ENCODE measurements at regions not wholly inside any gene's neighbourhood (a gene's known extent, or its start where the extent isn't known, plus 50 kb on each side); places are given as distances from the start of the nearest gene placed in this dataset.
"Not testable (repeated sequence)": the region's sequence is repeated elsewhere in the genome, so short reads cannot be mapped to it uniquely, and the experiment has no call there.

DNA sequence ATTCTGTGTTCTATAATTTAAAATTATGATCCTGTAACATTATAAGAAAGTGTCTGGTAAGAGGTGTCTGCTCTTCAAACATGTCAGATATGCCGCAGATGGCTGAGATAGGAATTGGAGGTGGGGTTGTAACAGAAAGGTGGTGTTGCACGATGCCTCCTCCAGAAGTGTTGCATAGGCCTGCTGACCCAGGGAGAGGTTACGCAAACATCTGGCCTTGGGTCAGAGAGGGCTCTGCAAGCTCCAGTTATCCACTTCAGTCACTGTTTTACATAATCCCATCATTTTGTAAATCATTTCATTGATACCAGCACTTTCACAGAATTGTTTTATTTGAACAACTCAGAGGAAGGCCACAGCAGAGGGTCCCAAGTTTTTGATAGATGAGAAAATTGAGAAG is 256.5 kb downstream of the OSR1 start:
- no peak for DNase-seq (ENCODE audit: low read depth in 3 of 3)

DNA sequence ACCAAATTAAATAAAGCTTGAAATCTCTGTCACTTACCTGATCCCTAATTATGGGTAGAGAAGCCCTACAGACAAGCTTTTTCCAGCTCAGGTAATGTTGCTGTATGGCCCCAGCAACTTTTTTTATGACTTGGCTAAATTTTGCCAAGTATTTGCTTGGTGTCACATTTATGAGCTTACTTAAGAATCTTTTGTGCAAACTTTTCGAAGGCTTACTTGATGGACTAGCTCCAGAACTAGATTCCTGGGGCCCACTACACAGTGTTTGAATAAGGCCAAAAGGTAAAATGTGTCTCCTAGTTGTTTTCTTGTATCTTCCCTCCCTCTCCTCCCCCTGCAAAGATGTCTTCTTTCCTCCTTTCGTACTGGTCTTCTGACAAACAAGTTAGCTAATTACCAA is 257.9 kb downstream of the OSR1 start:
- DNase-seq (ENCODE audit: low read depth in 3 of 3), result no peak

DNA sequence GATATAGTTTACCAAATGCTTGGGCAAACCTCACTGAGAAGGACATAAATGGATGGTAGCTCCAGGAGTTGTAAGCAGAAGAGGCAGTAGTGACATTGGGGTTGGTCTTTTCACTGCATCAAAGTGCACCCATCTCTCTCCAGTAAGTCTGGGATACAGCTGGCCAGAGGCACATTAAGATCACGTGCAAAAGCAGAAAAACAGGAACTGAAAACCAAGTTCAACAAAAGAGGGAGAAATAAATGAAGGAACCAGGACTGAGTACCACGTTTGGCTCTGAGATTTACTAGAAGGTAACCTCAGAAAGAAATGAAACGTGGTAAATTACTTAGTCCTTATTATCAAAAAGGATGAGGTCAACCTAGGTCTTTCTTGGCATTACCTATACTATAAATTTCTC is 259.2 kb downstream of the OSR1 start:
- no peak for DNase-seq (ENCODE audit: low read depth in 3 of 3)

DNA sequence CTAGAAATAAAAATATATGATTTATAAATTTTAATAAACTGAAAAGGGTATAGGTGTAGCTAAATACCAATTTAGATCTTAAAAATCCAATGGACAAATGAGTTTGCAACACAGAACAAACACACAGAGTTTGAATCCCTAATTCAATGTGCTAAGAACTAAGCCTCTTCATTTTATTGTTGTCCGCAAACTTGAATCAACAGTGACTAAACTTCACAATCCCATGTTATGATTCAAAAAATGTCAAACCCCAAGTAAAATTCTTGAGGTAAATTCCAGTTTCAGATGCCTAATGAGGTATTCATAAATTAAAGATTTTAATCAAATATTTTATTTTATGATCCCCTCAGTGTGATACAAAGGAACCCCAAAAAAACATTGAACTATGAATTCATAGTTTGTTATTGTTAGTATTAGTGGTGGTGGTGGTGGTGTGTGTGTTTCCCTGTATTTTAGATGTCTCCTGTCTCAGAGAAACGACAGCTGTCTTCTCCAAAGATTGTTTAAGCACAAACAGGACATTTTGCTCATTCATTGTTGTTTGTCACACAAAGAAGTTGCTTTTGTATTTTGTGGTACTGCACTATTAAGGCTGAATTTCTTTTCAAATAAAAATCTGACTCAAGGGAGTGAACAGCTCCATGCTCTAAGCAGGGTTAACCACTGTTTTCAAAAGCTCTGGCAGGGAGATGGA is 259.8 kb downstream of the OSR1 start:
- no peak for DNase-seq (ENCODE audit: low read depth in 3 of 3)

DNA sequence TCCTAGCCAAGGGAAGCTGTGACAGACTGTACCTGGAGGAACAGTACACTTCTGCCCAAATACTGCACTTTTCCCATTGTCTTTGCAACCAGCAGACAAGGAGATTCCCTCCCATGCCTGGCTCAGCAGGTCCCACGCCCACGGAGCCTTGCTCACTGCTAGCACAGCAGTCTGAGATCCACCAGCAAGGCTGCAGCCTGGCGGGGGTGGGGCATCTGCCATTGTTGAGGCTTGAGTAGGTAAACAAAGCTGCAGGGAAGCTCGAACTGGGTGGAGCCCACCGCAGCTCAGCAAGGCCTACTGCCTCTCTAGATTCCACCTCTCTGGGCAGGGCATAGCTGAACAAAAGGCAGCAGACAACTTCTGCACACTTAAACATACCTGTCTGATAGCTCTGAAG is 268.9 kb downstream of the OSR1 start:
- DNase-seq (ENCODE audit: low read depth in 3 of 3), result not testable (repeated sequence)

DNA sequence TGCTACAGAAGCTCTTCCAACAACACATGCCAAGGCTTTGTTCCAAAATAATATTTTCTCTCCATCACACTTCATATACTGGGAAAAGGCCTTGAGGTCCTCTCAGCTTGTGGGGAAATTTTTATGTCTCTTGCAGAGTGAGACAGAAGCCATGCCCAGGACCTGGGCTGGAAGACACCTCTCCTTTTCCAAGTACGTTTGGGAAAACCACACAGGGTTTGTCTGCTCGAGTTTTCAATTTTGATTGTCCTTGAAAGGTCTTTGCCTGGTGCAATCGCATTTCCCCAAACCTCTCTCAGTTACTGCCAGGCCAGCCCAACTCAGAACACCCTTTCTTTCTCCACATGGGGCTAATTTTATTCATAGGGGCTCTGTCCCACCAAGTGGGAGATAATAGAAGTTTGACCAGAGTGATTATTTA is 272.2 kb downstream of the OSR1 start:
- DNase-seq (ENCODE audit: low read depth in 3 of 3), result no peak

DNA sequence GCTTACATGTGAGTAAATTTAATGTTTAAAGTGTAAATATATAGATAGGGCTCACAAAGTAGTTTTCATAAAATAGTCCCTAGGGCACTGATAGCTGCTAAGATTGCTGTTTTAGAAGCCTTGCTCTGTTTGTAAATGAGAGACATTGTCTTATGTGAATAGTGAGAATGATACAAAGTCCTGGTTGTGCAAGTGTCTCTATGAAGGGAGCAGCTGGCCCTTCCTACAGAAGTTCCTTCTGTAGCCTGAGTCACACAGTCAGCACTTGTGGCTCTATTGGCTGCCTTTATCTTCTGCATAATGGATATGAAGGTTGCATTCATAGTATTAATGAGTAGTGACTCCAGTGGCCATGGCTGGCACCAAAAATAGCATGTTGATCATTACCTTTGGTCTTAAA is 279.7 kb downstream of the OSR1 start:
- no peak for DNase-seq (ENCODE audit: low read depth in 3 of 3)

DNA sequence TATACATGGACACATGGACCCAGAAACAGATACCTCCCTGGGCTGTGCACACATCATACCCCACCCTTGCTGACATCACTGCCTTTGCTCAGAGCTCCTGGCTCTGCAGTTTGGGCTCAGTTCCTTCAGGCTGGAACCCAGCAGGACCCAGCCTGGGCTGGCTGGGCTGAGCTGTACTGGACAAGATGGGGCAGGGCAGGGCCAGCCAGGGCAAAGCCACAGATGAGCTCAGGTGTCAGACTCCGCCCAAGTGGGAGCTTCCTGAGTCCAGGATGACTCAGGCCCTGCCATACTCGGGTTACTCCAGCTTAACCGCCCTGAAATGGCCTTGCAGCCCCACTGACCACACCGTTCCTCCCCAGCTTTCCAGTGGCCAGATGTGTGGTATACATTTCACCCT is 284.9 kb downstream of the OSR1 start:
- no peak for DNase-seq (ENCODE audit: low read depth in 3 of 3)

DNA sequence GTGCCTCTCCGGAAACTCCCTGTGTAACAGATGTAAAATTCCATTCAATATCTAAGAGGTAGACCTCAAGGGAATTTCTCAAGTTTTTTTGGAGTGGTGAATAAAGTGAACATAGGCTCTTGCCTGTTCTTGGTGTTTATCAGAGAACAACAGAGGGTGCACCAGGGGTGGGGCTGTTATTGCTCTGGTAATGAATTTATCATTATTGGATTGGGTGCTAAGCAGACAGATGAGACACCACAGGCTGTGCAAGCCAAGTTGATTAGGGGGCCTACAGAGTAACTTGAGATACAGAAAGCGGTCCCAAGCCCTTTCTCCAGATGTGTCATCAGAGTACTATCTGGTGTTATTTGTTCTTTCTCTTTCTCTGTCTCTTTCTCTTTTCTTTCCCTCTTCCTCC is 286.3 kb downstream of the OSR1 start:
- no peak for DNase-seq (ENCODE audit: low read depth in 3 of 3)

DNA sequence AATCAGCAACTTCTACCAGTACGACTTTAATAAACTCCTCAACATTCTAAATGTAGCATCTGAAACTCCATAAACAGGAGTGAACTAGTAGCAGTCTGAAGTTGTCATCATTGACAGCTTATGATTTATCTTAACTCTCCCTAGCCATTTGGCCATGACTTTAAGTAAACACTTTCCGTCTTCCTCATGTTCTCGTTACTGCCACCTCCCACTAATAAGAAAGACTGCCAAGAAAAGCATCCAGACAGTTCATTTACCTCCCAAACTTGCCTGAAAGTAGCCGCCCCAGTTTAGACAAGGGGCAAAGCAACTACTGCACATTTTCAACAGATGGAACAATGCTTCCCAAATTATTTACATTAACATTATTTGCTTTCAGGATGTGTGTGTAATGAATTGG is 287.5 kb downstream of the OSR1 start:
- DNase-seq (ENCODE audit: low read depth in 3 of 3), result no peak

DNA sequence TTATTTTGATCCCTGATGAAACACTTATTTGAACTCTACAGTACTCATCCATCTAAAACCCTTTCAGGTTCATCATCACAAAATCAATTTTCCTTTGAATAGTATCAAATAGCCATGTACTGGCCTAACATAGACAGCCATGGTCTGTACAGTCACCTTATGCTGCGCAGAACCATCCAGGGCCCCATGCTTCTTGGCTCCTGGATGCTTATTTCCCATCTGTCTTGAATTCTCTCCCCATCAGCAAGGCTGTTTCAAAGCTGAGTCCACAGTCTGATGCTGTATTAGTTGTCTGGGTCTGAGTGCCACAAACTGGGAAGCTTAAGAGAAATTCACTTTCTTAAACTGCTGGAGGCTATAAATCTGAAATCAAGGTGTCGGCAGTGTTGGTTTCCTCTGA is 290.2 kb downstream of the OSR1 start:
- DNase-seq (ENCODE audit: low read depth in 3 of 3), result no peak

DNA sequence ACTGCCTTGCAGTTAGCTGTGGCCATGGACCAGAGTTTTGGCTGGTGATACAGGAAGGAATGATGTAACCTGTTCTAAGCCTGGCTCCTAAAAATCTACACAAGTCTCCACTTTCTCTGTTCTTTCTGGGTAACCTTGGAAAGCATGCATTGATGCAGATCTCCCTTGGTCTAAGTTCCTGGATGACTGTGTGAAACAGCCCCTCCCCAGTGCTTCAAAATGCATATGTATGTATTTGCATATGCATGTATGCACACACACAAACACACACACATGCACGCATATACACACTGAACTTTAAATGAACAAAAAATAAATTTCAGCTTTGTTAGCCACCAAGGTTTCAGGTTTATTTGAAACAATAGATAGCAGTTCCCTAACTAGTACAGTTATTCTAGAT is 296.1 kb downstream of the OSR1 start:
- no peak for DNase-seq (ENCODE audit: low read depth in 3 of 3)

DNA sequence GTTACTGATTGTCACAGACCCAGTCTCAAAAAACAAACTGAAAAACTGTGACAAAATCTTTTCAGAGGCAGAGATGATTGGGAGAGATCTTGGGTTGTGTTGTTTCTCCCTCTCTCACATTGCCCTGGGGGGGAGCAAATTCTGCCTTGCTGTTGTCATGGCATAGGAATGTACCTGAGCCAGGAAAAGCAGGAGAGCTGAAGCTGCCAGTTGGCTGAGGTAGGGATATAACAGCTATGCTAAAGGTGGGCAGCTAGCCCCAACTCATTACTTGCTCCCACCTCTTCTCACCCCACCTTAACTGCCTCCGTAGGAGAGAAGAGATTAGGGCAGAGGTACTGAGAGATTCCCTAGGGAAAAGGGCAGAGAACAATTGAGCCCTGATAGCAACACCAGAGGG is 299.3 kb downstream of the OSR1 start:
- DNase-seq (ENCODE audit: low read depth in 3 of 3), result no peak

DNA sequence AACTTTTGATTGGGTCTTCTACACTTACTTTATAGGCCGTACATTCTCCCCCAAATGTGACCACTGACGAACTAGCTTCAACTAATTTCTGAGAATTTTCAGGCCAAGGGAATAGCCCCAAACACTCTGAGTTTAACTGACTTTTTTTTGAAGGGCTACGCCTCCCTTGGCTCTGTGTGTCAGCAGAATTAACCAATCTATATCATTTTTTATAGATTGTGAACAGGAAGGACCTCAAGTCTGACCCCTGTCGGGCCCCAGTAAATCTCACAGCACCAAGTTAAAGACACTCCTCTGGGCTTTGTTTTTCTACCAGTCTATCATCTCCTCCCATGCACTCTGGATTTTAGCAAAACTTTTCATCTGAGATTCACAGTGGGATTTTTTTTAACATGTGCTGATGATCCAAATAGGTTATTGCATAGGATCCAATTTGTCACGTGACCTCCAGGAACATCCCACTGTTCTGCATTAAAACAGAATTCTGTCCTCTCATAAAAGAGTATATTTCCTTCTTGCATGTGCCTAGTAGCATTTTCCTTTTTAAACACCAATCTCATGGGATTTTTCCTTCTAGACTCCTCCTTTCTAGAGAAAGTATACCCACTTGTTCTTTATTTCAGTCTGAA is 307.1 kb downstream of the OSR1 start:
- DNase-seq (ENCODE audit: low read depth in 3 of 3), result no peak

DNA sequence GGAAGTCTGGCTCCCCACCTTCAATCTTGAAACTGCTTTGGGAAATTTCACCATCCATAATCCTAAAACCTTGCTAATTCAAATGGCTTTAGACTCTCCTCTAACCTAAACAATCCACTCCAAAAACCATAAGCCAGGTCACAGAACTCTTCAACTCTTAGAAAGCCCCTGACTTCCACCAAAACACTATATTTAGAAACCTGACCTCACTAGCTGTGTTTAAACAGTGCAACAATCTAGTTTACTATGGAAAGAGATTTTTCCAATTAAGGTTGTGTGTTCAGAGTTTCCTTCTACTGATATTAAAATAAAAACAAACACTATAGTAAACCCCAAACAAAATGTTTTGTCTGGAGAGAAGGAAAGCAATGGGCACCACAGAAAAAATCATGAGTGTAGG is 308.1 kb downstream of the OSR1 start:
- no peak for DNase-seq (ENCODE audit: low read depth in 3 of 3)

DNA sequence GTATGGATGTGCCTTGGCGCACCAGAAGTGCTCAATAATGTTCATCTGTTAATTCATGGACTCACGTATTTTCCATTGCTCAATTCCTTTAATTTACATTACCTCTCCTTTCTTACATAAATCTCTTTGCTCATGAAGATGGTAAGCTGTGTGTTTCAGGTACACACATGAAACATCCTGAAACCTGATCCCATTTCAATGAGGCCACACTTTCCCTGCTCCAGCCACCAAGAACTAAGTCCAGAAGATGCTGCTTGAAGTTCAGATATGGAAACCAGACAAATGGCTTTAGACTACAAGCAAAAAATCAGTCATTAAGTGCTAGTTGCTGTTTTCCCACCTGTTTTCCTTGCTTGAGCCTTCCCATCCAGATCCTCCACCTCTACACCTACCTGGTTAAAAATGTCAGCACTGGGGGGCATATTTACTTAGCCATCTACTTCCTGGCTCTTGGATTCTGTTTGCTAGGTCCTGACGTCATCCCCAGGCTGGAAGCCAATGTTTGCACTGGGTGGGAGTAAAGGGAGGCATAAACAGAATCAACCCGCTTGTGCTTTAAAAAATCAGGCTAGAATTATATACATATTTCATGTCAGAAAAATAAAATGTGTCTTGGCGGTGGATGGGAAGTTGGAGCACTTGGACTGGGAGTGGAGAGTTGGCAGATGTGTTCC is 309.7 kb downstream of the OSR1 start:
- no peak for DNase-seq (ENCODE audit: low read depth in 3 of 3)

DNA sequence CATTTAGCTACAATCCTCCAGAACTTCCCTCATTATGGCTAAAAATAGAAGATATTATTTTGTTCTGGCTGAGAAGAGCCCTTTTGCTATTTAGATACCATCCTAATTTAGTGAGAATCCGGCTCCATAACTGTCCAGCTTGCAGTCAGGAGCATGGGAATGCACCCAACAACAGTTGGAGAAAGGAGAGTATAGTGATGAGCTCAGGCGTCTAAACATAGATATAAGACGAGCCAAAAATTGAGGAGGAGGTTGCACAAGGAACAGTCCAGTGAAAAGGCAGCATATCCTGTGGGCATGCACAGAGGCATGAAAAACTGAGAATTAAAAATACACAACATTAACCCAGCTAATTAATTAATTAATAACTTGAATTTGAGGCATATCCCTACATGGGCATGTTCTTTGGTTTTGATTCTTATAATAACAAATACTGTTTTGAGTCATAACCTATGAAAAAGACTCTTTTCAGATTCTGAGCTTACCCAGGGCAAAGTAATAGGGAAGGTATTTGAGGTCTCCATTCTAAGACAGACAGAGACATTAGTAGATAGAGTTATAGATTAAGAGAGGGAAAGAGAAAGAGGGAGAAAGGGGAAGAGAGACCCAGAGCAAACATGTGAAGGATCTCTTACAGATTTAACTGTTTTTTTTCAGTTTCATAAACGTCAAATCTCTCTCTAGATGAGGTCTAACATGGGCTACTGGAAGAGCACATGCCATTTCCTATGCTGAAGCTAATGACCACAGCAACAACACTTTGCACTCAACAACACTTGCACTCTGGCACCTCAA is 311.2 kb downstream of the OSR1 start:
- no peak for DNase-seq (ENCODE audit: low read depth in 3 of 3)

DNA sequence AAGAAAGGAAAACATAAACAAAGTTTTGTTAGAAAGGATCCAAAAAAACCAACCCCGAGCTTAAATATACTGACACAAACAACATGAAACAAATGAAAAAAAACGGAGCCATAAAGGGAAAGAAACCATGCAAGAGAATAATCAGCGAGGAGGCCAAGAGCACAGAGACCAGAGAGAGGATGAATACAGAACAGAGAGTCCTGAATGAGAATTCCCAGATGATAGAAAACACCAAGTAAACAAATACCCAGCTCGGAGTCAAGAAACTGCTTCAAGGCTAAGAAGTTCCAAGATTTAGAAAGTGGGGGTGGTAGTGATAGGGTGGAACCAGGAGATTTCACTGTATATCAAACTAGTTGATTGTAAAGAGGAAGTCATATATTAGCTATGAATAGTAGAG is 313.3 kb downstream of the OSR1 start:
- no peak for DNase-seq (ENCODE audit: low read depth in 3 of 3)

DNA sequence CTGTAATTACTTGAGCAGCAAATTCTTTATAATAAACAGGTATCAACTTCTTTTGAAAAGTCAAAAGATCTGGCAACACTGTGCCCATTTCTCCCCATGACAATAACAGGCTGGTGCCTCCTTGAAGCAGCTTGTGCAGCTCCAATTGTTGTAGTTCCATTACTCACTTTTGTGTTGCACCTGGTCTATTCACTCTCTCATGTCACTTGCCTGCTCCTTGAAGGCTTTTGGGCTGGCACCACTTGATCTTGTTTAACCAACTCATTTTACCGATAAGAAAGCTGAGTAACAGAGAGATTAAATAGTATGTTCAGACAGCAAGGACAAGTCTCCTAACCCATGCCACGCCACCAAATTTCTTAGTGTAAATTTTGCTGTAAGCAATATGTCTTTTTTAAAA is 314.5 kb downstream of the OSR1 start:
- DNase-seq (ENCODE audit: low read depth in 3 of 3), result no peak

DNA sequence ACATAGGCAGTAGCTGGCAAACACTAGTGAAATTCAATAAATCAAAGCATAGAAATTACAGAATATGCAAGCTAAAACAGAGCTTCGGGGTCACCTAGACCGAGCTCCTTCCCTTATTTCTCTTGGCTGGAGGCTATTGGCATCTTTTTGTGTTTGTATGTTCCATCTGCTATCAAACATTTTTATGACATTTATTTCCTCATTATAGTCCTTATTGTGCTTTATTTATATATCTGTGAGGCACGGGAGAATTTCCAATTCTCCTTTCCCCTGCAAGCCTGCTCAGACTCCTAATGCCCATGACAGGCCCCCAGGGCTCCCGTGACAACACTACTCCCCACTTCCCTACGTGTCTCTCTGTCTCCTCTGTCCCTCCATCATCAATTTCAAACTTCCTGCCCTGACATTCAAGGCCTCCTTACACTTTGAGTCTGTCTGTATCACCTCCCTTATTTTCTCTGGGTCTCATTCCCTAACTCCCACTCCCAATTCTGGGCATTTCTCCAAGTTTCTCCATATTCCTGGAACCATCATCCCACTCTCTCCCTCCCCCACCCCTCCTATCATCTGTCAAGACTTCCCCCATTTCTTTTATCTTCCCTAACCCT is 316.9 kb downstream of the OSR1 start:
- no peak for DNase-seq (ENCODE audit: low read depth in 3 of 3)

DNA sequence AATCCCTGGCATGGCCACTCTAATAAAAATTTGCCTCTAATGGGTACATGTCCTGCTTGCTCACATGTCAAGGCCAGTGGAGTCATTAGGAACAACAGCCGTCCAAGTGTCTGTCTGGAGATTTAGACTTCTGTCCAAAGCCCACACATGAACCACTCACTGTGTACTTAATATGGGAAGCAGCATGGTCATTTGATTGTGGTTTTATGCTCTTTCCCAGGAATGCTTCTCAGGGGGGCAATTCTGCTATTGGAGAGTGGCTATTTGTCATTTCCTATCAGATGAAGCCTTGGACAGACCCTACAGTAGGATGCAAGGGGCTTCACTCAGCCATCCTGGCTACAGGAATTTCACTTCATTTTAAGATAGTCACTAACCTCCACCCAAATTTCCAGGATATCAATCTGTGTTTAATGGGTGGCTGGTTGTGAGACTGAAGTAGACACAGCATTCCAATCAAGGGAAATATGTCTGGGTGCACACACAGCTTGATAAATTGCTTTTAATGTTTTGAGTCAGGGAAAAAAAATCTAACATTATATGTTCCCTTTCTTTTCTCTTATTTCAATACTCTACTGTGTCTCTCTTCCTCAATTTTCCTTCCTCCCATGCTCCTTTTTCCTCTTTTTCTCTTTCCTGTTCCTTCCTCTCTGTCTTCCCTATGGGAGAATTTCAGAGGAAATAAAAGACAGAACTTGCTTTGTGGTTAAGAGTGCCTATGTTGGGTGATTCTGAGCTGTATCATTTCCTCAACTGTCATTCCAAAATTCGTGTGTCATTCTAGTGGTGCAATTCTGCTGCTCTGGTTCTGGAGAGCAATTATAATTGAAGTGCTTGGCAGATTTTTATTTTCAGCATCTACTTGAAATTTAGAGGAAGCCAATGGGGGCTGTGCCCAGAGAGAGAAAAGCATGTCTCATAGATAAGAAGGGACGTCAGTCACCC is 320.1 kb downstream of the OSR1 start:
- no peak for DNase-seq (ENCODE audit: low read depth in 3 of 3)
